ENCODE measurements at regions not wholly inside any gene's neighbourhood (a gene's known extent, or its start where the extent isn't known, plus 50 kb on each side); places are given as distances from the start of the nearest gene placed in this dataset.

GRCh38 chr10:111840546-111840945 lies 343.0 kb downstream of the GPAM start (continued):
- no peak for TF ChIP-seq CHD7 (IDR thresholded peaks at IDR 0.05; ENCODE audit: insufficient replicate concordance, low read length)
- no peak for TF ChIP-seq BCL11A (IDR thresholded peaks at IDR 0.05; ENCODE audit: low read depth in 2 of 2, low read length in 2 of 2)
- no peak for TF ChIP-seq MAX (IDR thresholded peaks at IDR 0.05)
- TF ChIP-seq POLR2AphosphoS5 (IDR thresholded peaks at IDR 0.05; ENCODE audit: low read depth, low read length): no peak

Data from H1 (cell line).